NCI-H524 (cell line): ENCODE measurements at regions not wholly inside any gene's neighbourhood (a gene's known extent, or its start where the extent isn't known, plus 50 kb on each side); places are given as distances from the start of the nearest gene placed in this dataset.
A peak's percentile ranks its signal among the peaks of the same experiment; 100 is the strongest.
"Not testable (repeated sequence)": the region's sequence is repeated elsewhere in the genome, so short reads cannot be mapped to it uniquely, and the experiment has no call there.

Experiments used
- DNase-seq, 2 experiments: peaks; one replicate each; lab custom pipeline; 2025; lab: John Stamatoyannopoulos, UW

GRCh38 chr4:112708772-112709171 is 71.8 kb downstream of the LARP7 start:
- DNase-seq = no peak

GRCh38 chr4:112714922-112715901 is 78.3 kb downstream of the LARP7 start:
- no peak for DNase-seq

- DNase-seq = no peak
These were observed 80.9 kb downstream of the LARP7 start for GRCh38 chr4:112717856-112718255.

DNA sequence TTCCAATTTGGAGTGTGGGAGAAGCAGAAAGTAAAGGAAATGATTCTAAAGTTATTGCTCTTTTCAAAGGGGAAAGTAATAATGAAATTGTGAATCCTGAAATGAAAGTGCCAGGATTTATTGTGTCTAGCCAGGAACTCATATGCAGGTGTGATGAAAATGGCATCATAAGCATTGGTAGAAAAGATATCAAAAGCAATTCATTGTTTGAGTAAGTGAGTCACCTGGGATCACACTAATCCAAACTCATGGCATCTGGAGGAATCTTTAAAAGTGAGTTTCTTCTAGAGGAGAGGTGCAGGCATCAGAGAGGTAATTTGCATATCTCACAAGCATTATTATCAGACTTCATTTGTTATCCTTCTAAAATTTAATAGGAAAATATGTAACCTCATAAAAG is 84.7 kb downstream of the LARP7 start:
- DNase-seq = no peak

DNA sequence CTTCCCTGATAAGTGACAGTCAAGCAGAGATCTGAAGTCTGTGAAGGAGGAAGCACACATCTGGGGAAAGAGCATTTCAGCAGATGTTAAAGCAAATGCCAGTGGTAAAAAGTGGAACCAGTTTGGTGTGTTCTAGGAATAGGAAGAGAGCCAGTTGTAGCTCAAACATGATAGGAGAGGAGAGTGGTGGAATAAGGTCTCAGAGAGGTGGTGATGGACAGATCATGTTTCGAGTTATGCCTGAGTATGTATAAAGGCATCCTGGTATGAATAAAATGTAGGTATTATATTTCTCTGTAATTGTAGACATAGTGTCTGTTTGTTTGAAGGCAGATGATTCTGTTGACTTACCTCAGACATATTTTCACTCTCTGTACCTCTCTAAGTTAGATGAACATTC is 89.1 kb downstream of the LARP7 start:
- DNase-seq = no peak

DNA sequence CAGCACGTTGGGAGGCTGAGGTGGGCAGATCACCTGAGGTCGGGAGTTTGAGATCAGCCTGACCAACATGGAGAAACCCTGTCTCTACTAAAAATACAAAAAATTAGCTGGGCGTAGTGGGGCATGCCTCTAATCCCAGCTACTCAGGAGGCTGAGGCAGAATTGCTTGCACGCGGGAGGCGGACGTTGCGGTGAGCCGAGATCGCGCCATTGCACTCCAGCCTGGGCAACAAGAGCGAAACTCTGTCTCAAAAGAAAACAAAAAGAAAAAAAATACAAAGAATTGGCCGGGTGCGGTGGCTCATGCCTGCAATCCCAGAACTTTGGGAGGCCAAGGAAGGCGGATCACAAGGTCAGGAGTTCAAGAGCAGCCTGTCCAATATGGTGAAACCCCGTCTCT is 90.8 kb downstream of the LARP7 start:
- not testable (repeated sequence) for DNase-seq

DNA sequence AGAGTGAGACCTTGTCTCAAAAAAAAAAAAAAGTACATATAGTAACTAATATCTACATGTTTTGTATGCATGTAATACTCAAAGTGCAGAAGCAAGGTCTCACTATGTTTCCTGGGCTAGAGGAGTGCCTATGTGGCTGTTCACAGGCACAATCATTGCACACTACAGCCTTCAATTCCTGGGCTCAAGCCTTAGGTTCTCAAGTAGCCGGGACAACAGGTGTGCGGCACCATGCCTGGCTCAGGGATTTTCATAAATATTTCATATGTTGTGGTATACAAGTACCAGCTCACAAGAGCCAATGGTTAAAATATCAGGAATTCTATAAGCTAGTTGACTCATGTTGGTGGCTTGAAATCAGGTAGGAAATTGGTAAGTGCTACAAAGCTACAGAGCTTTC is 94.8 kb downstream of the LARP7 start:
- no peak for DNase-seq

DNA sequence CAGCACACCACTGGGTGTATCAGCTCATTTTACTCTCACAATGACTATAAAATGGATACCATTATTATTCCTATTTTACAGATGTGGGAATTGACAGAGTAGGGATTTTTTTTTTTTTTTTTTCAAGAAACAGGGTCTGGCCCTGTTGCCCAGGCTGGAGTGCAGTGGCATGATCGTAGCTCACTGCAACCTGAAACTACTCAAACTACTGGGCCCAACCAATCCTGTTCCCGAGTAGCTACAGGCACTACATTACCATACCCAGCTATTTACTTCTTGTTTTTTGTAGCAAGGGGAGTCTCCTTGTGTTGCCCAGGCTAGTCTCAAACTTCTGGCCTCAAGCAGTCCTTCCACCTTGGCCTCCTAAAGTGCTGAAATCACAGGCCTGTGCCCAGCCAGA is 95.2 kb downstream of the LARP7 start:
- DNase-seq = no peak

DNA sequence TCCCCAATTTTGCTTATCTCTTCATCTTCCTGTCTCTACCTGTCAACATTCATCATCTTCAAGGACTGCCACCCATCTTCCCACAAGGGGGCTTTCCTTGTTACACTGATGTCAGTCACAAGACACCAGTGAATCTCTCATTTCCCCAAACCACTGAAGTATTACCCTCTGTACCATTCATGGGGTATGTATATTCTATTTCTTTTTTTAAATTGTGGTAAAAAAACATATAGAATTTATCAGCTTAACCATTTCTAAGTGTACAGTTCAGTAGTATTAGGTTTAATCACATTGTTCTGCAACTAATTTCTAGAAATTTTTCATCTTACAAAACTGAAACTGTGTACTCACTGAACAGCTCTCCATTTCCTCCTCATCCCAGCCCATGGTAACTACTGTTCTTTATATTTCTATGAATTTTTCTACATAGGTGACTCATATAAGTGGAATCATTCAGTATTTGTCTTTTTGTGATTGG is 98.6 kb downstream of the LARP7 start:
- no peak for DNase-seq

- no peak for DNase-seq
These were observed 99.8 kb downstream of the LARP7 start for GRCh38 chr4:112736718-112737135.

DNA sequence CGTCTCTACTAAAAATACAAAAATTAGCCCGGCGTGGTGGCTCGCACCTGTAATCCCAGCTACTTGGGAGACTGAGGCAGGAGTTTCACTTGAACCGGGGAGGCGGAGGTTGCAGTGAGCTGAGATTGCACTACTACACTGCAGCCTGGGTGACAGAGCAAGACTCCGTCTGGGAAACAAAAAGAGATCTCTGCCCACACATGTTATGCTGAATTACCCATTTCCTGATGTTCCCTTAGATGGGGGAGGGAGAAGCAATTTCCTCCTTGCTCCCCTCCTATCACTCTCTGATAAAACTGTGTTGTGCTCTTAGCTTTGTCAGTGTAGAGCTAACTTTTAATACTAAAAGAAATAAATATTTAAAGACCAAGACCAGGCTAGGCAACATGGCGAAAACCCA is 102.5 kb downstream of the LARP7 start:
- no peak for DNase-seq

DNA sequence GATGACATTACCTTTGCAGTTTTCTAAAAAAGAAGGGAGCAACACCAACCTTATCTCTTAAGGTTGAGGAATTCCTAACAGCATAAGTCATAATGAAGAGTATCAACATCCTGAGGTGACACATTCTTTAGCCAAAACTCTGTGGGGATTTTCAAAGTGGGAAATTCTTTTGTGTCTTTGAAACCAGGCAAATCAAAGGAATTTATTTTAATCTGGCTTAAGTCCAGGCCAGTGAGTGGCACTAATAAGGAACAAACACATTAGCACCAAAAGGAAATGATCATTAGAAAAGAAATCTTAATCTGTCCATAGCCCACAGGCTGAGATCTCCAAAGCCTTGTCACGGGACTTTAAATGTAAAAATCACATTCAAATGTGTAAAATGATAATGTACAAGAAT is 110.1 kb downstream of the LARP7 start:
- no peak for DNase-seq

GRCh38 chr4:112748352-112748878 is 111.5 kb downstream of the LARP7 start:
- DNase-seq = no peak

GRCh38 chr4:112750749-112751148 is 113.8 kb downstream of the LARP7 start:
- not testable (repeated sequence) for DNase-seq

- DNase-seq = peak in 1 of 2 experiments; percentile 49
These were observed 114.5 kb downstream of the LARP7 start for GRCh38 chr4:112751447-112751846.

DNA sequence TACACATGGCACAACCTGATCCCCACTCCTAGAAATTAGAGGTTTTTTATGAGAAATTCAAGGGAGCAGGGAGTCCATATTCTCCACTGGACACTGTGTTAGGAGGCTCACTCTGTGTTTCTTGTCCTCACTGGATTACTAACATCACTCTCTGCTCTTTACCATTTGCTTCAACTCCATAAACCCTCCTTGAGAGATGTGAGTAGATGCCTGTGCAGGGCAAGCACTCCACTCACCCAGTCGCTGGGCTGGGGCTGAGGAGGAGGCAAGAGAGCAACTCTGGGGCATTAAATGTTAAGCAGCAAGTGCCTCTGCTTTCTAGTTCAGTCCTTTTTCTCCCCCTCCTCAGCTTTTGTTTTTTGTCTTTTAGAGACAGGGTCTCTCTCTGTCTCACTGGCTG is 115.1 kb downstream of the LARP7 start:
- DNase-seq = no peak

- DNase-seq = no peak
These were observed 115.6 kb downstream of the LARP7 start for GRCh38 chr4:112752510-112752909.

DNA sequence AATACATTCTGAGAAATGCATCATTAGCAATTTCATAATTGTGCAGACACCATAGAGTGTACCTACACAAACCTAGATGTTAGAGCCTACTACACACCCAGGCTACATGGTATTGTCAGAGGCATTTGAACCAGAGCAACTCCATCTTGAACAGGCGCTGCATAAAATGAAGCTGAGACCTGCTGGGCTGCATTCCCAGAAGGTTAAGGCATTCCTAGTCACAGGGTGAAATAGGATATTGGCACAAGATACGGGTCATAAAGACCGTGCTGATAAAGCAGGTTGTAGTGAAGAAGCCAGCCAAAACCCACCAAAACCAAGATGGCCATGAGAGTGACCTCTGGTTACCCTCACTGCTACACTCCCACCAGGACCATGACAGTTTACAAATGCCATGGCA is 116.4 kb downstream of the LARP7 start:
- DNase-seq = no peak

GRCh38 chr4:112759313-112759712 is 122.4 kb downstream of the LARP7 start:
- no peak for DNase-seq

- peak in 1 of 2 experiments; percentile 50 for DNase-seq
These were observed 128.5 kb downstream of the LARP7 start for GRCh38 chr4:112765317-112765974.

GRCh38 chr4:112766422-112766821 is 129.5 kb downstream of the LARP7 start:
- DNase-seq = peak; percentile 56 to 67

- no peak for DNase-seq
These were observed 130.4 kb downstream of the LARP7 start for GRCh38 chr4:112767386-112767785.

DNA sequence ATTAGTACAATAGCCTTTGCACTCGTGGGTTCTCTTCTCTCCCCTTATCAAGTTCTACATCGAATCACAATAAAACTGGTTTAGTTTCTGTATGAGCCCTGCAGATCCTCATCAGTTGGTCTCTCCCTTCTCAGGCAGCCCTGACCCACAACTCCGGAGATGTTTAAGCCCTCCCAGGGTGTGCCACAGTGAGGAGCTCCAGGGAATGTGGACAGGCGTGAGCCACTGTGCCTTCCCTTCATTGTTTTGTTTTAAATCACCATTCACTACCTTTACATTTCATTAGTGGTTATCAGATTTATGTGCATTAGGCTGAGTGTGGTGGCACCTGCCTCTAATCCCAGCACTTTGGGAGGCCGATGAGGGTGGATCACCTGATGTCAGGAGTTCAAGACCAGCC is 133.2 kb downstream of the LARP7 start:
- no peak for DNase-seq
